ENCODE measurements at regions not wholly inside any gene's neighbourhood (a gene's known extent, or its start where the extent isn't known, plus 50 kb on each side); places are given as distances from the start of the nearest gene placed in this dataset.

- DNase-seq: no peak
Measured at GRCh38 chr15:39161096-39161495, 419.8 kb upstream of the THBS1 start.

GRCh38 chr15:39165020-39165706 is 415.7 kb upstream of the THBS1 start:
- no peak for DNase-seq

DNA sequence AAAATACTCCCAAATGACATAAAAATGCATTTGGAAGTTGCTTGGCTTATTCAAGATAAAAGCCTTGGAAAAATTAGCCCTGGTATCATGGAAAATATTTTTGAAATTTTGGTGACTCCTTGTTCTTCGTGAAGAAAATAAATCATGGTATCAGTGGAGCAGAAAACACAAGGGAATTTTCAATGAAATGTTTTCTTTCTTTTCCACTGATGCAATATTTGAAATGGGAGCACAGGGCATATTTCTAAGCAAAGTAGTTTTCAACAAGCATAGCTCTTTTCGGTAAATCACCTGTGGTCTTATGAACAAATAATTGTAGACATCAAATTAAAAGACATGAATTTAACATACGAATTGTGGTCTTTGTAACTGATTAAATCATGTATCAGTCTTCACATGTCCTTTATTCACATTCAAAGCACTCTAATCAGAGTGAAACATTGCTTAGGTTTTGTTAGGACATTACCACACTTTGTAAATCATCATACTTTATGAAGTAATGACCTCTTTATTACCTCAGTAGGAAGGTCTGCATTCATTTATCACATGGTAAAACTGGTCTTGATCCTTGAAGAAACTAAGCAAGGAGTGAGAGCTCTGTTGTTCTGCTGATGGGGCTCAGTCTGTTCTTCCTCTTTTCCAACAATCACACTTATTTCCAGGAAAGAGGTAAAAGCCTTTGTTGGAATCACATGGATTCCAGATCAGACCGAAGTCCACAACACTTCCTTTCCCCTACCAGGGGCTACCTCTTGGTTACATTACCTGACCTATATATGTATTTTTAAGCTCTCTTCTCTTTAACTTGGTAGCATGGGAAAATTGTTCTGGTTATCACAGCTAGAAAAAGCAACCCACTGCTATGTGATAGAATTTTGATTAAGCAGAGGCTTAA is 413.5 kb upstream of the THBS1 start:
- no peak for DNase-seq

DNA sequence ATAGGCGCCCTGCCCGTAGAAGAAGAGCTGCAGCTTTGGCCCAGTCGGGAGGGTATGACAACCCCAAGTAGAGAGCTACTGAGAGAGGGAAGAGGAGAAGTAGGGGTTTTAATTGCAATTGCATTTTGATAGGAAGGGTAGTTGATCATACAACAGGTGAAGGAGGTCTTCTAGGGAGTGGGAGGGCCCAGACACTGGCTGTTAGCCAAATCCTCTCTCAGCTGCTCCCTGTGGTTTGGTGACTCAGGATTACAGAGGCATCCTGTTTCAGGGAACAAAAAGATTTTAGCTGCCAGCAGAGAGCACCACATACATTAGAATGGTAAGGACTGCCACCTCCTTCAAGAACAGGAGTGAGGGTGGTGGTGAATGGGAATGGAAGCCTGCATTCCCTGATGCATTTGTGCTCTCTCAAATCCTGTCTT is 408.9 kb upstream of the THBS1 start:
- DNase-seq: peak; percentile 63

DNA sequence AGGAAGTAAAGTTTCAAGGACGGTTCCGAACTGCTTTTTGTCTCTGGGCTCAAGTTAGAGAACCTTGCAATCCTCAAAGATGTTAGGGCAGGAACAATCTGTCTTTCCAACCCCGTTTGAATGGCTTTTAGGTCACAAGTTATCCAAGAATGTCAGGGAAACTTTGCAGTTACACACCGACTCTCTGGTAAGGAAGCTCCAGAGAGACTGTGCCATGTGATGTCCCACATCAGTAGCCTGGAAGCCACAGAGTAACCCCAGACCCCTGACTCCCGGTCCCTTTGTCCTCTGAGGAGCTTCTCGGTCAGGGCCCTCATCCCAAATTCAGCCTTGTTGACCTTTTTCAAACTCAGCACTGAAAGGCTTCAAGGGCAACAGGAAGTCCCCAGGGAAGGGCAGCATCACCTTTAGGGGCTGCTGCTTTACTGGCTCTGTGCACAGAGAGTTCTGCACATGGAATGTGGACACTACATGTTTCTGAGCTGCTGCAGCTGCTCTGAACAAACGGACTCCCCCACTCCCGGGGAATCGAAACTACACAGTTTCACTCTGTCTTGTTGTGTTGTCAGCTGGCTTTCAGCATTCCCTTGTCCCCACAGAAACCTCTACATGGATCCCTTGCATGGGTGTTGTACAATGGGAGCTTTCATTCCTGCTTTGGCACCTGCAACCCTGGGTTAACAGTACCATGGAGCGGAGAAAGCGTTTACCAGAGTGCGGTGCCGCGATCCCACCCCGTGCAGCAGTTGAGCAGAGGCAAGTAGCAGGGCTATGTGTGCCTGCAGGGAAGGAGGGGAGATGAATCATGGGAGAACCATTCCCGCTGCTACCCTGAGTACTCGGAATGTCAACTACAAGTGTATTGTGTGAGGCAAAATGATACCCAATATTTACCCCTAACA is 408.2 kb upstream of the THBS1 start:
- DNase-seq: no peak

DNA sequence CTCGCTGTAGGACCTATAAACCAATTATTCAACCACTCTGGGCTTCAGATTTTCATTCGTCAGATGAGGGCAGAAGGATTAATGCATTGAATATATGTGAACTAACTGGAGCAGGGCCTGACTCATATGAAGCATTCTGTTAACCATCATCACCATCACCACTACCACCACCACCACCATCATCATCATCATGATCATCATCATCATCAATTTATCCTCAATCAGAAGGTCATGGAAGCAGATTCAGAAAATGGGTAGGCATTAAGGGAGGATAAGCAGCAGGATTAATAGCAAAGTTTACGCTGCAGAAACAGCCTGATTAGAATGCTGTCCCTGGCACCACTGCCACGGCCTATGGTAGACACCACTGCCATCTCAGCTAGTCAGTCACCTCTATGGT is 407.5 kb upstream of the THBS1 start:
- no peak for DNase-seq

DNA sequence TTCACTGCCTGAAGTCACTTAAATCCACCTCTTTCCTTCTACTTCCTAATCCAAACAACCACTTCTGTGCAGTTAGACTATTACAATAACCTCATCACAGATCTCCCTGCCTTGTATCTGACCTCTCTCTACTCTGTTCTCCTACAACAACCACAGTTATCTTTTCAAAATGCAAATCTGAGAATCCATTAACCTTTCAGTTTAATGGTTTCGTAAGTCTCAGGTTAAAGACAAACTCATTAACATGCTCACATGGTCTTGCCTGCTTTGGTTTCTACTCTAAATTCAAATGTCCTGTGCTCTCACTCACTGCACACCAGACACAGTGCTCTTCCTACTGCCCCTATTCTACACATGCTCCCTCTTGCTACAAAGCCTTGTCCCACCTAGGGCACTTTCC is 406.5 kb upstream of the THBS1 start:
- DNase-seq: no peak

GRCh38 chr15:39176030-39176429 is 404.8 kb upstream of the THBS1 start:
- DNase-seq: no peak

- no peak for DNase-seq
Measured at GRCh38 chr15:39177561-39177960, 403.3 kb upstream of the THBS1 start.

- DNase-seq: no peak
Measured at GRCh38 chr15:39180030-39180429, 400.8 kb upstream of the THBS1 start.

DNA sequence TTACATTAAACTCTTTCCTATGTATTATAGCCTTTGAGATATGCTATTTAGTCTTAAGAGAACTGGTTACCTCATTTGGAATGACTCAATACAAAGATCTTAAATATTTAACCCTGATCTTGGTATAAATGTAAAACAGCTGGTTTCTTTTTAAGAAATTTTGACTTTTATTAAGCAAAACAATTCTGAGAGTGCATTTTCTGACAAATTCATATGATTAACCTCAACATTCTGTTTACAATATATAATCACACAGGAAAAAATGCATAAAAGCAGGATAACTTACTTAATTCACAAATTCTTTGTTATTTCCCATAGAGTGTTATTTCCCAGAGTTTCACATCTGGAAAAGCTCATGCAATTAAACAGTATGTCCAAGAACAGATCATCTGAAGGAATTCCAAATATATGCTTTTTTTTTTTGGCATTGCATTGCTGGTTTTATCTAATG is 400.4 kb upstream of the THBS1 start:
- no peak for DNase-seq

- no peak for DNase-seq
Measured at GRCh38 chr15:39181056-39181747, 399.7 kb upstream of the THBS1 start.

DNA sequence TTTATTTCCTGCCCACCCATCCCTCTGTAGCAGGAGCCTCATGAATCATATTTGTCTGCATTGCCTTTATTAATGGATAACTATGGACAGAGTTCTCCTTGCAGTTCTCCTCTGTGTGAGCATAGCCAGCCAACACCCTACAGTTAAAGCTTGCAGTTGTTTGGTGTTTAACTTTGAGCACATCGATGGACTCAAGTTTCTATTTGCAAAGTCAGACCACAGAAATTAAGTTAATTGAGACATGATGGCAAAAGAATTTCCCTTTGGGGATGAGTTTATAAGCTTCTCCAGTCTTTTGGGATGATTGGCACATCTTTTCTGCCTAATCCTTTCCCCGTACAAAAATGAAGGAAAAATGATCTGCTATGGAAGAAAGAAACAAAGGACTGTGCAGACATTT is 398.9 kb upstream of the THBS1 start:
- DNase-seq: no peak

DNA sequence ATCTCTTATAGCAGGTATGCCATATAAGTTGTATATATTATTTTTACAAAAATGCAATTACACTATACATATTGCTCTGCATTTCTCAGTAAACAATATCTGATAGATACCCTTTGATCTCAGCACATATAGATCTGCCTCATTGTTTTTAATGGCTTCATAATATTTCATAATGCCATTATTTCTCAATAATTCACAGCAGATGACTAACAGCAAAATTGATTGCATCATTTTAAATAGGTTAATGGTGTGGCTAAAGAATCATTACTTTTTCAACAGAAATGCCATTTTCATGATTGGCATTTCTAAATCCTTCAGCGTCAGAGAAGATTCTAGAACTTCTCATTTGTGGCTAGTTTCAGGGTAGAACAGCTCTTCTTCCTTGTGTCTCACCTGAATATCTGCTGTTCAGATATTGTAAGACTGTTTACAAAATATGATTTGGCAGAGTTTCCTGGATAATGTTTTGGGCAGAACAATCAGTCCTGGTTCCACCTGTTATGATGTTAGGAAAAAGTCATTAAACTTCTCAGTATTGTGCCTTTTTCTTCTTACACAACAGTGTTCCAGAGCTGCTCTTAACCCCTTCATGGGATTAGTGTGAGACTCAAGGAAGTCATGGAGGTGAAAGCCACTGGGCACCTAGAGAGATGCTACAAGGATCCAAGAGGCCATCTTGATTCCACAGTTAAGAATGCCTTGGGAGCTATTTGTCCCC is 397.6 kb upstream of the THBS1 start:
- no peak for DNase-seq

DNA sequence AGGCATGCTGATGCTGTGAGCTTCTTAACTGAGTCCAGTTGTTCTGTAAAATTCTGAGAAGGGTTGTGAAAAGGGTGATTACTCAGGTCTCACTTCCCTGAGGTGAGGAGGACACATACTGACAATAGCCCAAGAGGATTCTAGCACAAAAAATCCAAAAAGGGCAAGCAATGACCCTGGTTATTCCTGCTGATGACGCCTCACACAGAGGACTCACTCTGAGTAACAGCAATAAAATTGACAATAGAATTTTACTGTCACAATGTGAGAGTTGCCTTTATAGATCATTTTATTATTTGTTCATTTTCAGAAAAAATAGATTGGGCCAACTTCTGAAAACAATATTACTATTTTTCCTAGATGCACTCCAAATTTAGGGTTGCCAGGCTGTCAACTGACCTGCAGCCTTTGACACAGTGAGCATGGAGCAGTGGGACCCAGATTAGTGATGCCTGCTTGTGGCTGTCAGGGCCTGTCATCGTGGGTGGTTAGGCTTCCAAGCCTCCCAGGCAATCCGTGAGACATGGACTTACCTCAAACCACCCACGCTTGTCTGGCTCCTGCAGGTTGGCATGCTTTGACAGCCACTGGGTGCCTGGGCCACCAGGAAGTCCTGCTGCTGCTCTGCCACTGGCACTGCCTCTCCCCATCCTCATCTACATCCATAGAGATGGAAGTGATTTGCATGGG is 396.0 kb upstream of the THBS1 start:
- DNase-seq: no peak

- DNase-seq: no peak
Measured at GRCh38 chr15:39188314-39188713, 392.6 kb upstream of the THBS1 start.

DNA sequence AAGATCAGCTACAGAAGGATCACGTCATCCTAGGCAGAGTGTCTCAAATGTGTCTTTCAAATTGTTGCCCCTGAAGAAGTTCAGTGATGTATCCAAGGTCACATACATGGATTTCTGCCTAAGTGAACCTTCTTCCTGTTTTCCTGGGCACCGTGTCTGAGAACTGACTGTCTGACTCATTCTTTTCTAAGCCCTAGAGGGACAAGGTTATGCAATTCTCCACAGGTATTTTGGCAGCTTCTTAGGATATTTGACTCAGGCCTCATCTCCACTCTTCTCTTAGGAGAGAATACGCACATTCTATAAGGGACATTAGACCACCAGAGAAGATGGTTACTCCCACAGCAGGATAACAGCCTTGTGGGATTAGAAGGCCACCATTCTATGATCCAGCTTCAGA is 391.9 kb upstream of the THBS1 start:
- no peak for DNase-seq

GRCh38 chr15:39191871-39192291 is 389.0 kb upstream of the THBS1 start:
- no peak for DNase-seq

- DNase-seq: no peak
Measured at GRCh38 chr15:39192351-39192750, 388.5 kb upstream of the THBS1 start.

GRCh38 chr15:39192979-39193560 is 387.8 kb upstream of the THBS1 start:
- no peak for DNase-seq

DNA sequence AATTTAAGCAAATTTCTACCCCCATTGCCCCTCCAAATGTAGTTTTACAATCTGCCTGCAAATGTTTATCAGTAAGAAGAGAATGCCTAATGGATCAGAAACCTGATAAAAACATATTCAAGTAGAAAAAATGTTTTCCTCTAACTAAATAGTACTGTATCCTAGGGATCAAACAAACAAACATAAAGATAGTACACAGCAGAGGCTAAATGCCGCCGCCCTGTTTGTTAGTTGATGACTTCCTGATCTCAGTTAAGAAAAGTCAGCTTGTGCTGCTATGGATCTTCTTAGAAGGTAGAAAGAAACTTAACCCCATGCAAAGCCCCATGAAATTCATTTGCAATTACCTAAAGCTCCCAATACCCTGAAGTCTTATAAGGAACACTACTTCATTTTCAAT is 387.3 kb upstream of the THBS1 start:
- no peak for DNase-seq

Data from activated CD8-positive, alpha-beta memory T cell treated with anti-CD3 and anti-CD28 coated beads, Interleukin-2, amount 50 U/mL, for 48 hours (primary cell).